Rectal smooth muscle tissue (tissue), 1 donor: ENCODE measurements at regions not wholly inside any gene's neighbourhood (a gene's known extent, or its start where the extent isn't known, plus 50 kb on each side); places are given as distances from the start of the nearest gene placed in this dataset.

Experiments
- H3K27ac ChIP-seq: one replicate; pipeline ENCODE4 v1.7.0; 2013; ENCODE audit warnings: low read depth, low read length, inconsistent platforms
- H3K27me3 ChIP-seq: one replicate; pipeline ENCODE4 v1.7.0; 2013; ENCODE audit warnings: low read length; ENCODE audit not compliant: control insufficient read depth, insufficient read depth
- H3K36me3 ChIP-seq: one replicate; pipeline ENCODE4 v1.7.0; 2013; ENCODE audit warnings: low read length; ENCODE audit not compliant: control insufficient read depth, insufficient read depth
- H3K4me1 ChIP-seq: one replicate; pipeline ENCODE4 v1.7.0; 2013; ENCODE audit warnings: low read length; ENCODE audit not compliant: control insufficient read depth, insufficient read depth
- H3K4me3 ChIP-seq: one replicate; pipeline ENCODE4 v1.7.0; 2013; ENCODE audit warnings: low read length
- H3K9ac ChIP-seq: one replicate; pipeline ENCODE4 v1.7.0; 2013; ENCODE audit warnings: low read length

GRCh38 chr17:74089380-74089779, 114.1 kb upstream of the RPL38 start:
- Histone ChIP-seq H3K4me3 (no peak overlapping the region), H3K36me3 (no peaks in the 10 kb centered on the region), H3K9ac (no peak overlapping the region), H3K27ac (no peak overlapping the region), H3K27me3 (peaks cover 5% of the 10 kb centered on the region), H3K4me1 (no peaks in the 10 kb centered on the region)

GRCh38 chr17:74089869-74090464, 113.5 kb upstream of the RPL38 start:
- no peaks in the 10 kb centered on the region for H3K36me3 ChIP-seq
- no peak overlapping the region for H3K4me3 ChIP-seq
- H3K27me3 ChIP-seq, result peaks cover 5% of the 10 kb centered on the region
- H3K4me1 ChIP-seq, result no peaks in the 10 kb centered on the region
- H3K9ac ChIP-seq, result no peak overlapping the region
- no peak overlapping the region for H3K27ac ChIP-seq

GRCh38 chr17:74094651-74095050, 108.8 kb upstream of the RPL38 start:
- Histone ChIP-seq H3K27ac (no peak overlapping the region), H3K36me3 (no peaks in the 10 kb centered on the region), H3K4me3 (no peak overlapping the region), H3K27me3 (no peaks in the 10 kb centered on the region), H3K9ac (no peak overlapping the region), H3K4me1 (no peaks in the 10 kb centered on the region)

GRCh38 chr17:74096456-74096855, 107.0 kb upstream of the RPL38 start:
- Histone ChIP-seq H3K9ac (no peak overlapping the region), H3K27me3 (peaks cover 1% of the 10 kb centered on the region), H3K4me1 (no peaks in the 10 kb centered on the region), H3K4me3 (no peak overlapping the region), H3K36me3 (no peaks in the 10 kb centered on the region), H3K27ac (no peak overlapping the region)

- H3K27ac ChIP-seq, result no peak overlapping the region
- H3K4me1 ChIP-seq, result no peaks in the 10 kb centered on the region
- H3K36me3 ChIP-seq, result no peaks in the 10 kb centered on the region
- H3K4me3 ChIP-seq, result no peak overlapping the region
- no peak overlapping the region for H3K9ac ChIP-seq
- H3K27me3 ChIP-seq, result peaks cover 2% of the 10 kb centered on the region
Measured at GRCh38 chr17:74097450-74098135, 105.9 kb upstream of the RPL38 start.

GRCh38 chr17:74098136-74099024, 105.1 kb upstream of the RPL38 start:
- no peak overlapping the region for H3K4me3 ChIP-seq
- no peak overlapping the region for H3K27ac ChIP-seq
- H3K9ac ChIP-seq, result no peak overlapping the region
- H3K36me3 ChIP-seq, result no peaks in the 10 kb centered on the region
- peaks cover 2% of the 10 kb centered on the region for H3K27me3 ChIP-seq
- no peaks in the 10 kb centered on the region for H3K4me1 ChIP-seq

- H3K4me3 ChIP-seq, result no peak overlapping the region
- no peak overlapping the region for H3K27ac ChIP-seq
- no peaks in the 10 kb centered on the region for H3K4me1 ChIP-seq
- peaks cover 2% of the 10 kb centered on the region for H3K27me3 ChIP-seq
- H3K9ac ChIP-seq, result no peak overlapping the region
- H3K36me3 ChIP-seq, result no peaks in the 10 kb centered on the region
Measured at GRCh38 chr17:74099442-74100340, 103.8 kb upstream of the RPL38 start.

GRCh38 chr17:74104921-74105320, 98.6 kb upstream of the RPL38 start:
- Histone ChIP-seq H3K27me3 (peaks cover 2% of the 10 kb centered on the region), H3K27ac (no peak overlapping the region), H3K4me3 (no peak overlapping the region), H3K9ac (no peak overlapping the region), H3K36me3 (no peaks in the 10 kb centered on the region), H3K4me1 (no peaks in the 10 kb centered on the region)

- Histone ChIP-seq H3K27me3 (no peaks in the 10 kb centered on the region), H3K27ac (no peak overlapping the region), H3K9ac (no peak overlapping the region), H3K4me3 (no peak overlapping the region), H3K36me3 (no peaks in the 10 kb centered on the region), H3K4me1 (no peaks in the 10 kb centered on the region)
Measured at GRCh38 chr17:74107107-74107506, 96.4 kb upstream of the RPL38 start.

GRCh38 chr17:74108126-74108705, 95.3 kb upstream of the RPL38 start:
- no peaks in the 10 kb centered on the region for H3K27me3 ChIP-seq
- H3K36me3 ChIP-seq, result no peaks in the 10 kb centered on the region
- no peak overlapping the region for H3K4me3 ChIP-seq
- H3K9ac ChIP-seq, result no peak overlapping the region
- H3K27ac ChIP-seq, result no peak overlapping the region
- no peaks in the 10 kb centered on the region for H3K4me1 ChIP-seq

- Histone ChIP-seq H3K36me3 (no peaks in the 10 kb centered on the region), H3K27me3 (no peaks in the 10 kb centered on the region), H3K9ac (no peak overlapping the region)
Measured at GRCh38 chr17:74110467-74110866, 93.0 kb upstream of the RPL38 start.

More at GRCh38 chr17:74110467-74110866, 93.0 kb upstream of the RPL38 start:
- H3K4me3 ChIP-seq, result no peak overlapping the region
- no peak overlapping the region for H3K27ac ChIP-seq
- H3K4me1 ChIP-seq, result no peaks in the 10 kb centered on the region
